NCI-H2107 treated with DMSO at 0.1 percent for 48 hours (cell line): ENCODE measurements at regions not wholly inside any gene's neighbourhood (a gene's known extent, or its start where the extent isn't known, plus 50 kb on each side); places are given as distances from the start of the nearest gene placed in this dataset.

Source experiments
- DNase-seq: peaks from one replicate; lab custom pipeline; 2025; ENCODE audit not compliant: unreplicated experiment; lab: John Stamatoyannopoulos, UW

DNA sequence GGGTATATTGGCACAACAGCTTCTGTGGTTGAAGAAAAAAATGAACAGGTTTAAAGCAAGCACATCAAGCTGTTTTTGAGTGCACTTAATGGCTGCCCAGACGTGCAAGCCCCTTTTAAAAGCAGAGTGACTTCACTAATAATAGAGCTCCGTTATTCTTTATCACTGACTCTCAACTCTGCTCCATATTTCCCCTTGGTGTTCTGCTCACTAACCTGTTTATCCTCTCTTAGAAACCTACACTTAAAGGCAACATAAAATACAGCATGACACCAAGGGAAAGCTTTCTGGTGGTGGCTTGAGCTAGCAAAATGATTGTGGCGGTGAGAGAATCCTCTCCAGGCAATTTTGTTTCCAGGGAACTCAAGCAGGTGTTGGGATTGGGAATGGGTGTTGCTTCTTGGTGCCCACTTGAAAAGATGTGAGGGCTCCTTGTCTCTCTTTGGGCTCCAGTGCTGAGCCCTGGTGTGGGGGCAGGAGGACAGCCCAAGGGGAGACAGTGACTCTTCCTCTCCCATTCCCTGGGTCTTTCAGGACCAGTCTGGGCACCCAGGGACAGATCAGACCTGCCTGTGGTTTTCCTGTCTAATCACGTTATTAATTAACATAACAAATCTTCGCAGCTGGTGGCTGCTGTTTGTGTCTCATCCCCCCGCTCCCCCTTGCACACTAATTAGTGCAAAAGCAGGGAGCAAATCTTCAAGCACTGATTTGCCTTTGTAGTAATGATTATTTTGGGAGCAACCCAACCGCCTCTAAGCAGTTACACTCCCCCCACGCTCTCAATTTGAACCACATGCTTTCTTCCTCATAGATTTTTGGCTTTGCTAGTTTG lies 289.4 kb upstream of the CXCR4 start:
- peak; percentile 34 for DNase-seq

DNA sequence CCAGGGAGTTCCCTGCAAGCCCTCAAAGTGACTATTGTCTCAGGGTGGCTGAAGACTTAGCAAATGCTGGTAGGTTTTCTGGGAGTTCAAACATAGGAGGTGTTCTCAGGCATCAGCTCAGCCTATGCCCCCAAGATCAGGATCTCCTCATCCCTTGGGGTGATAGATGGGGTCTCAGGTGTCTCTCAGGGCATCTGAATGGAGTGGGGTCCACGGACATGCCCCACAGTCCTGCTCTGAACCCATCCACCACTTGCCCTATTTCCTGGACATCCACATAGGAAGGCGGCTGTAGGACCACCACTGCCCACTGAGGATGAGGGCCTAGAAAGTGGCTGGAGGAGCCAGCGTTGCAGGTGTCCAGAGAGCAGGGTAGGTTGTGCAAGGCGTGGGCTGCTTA lies 287.0 kb upstream of the CXCR4 start:
- DNase-seq = no peak

DNA sequence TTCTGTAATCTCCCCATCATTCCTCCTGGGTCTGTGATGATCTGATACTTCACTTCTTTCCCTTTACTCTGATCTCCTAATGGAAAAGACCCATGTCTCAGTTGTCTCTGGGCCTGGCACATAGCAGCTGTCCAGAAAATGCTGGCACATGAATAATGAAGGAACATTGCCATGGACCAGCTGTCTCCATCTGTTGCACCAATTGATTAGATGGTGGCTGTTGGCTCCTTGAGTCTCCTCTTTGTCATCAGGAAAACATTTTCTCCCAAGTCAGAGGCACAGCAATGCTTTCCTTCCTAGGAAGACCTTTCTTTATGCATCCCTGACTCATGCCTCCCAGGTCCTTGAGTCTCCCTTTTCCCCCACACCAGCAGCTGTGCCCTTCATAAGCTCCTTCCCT lies 286.2 kb upstream of the CXCR4 start:
- no peak for DNase-seq

DNA sequence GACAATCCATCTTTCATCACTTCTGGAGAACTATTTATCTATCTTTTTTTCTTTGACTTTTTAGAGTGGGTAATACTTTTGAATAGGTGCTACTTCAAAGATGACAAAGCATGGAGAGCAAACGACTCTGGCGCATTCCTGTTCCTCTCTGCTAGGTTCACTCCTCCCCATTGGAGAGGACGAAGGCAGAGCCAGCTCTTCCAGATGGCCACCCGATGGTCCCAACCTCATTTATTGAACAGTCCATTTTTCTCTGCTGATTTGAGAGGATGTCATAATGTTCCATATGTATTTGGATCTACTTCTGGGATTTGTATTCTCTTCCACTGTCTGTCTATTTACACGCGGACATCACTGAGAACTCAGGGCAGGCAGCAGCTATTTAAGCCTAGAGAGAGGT lies 284.3 kb upstream of the CXCR4 start:
- no peak for DNase-seq

DNA sequence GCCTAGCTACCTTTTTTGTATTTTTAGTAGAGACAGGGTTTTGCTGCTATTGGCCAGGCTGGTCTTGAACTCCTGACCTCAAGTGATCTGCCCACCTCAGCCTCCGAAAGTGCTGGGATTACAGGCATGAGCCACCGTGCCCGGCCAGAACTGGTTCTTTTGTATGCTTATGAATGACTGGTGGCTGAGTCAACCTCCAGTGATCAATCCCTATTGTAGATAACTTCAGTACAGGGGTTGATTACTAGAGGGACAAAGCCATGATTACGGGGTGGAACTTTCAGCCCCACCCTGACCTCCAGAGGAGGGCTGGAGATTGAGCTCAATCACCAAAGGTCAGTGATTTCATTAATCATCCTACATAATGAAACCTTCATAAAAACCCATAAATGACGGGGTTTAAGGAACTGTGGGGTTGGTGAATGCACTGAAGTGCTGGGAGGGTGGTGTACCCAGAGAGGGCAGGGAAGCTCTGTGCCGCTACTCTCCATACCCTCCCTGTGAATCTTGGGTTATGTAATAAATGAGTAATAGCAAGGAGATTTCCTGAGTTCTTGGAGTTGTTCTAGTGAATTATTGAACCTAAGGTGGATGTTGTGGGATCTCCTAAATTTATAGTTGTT lies 281.8 kb upstream of the CXCR4 start:
- DNase-seq = no peak

DNA sequence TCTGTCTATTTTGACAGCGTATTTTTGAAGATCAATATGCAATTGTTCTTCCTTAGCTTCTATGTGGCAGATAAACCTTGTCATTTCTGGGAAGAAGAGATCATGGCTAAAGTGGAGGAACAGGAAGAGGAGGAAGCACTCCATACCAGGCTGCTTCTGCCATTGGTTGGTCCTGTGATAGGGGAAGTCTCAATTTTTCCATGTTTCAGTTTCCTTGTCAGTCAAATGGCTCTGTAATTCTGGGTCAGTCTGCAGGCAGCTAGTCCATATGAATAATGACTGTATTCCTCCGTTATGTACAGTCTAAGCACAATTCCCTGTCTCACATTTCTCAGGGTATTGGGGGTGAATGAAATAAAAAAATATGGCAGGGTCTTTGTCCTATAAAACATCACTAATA lies 277.6 kb upstream of the CXCR4 start:
- no peak for DNase-seq

DNA sequence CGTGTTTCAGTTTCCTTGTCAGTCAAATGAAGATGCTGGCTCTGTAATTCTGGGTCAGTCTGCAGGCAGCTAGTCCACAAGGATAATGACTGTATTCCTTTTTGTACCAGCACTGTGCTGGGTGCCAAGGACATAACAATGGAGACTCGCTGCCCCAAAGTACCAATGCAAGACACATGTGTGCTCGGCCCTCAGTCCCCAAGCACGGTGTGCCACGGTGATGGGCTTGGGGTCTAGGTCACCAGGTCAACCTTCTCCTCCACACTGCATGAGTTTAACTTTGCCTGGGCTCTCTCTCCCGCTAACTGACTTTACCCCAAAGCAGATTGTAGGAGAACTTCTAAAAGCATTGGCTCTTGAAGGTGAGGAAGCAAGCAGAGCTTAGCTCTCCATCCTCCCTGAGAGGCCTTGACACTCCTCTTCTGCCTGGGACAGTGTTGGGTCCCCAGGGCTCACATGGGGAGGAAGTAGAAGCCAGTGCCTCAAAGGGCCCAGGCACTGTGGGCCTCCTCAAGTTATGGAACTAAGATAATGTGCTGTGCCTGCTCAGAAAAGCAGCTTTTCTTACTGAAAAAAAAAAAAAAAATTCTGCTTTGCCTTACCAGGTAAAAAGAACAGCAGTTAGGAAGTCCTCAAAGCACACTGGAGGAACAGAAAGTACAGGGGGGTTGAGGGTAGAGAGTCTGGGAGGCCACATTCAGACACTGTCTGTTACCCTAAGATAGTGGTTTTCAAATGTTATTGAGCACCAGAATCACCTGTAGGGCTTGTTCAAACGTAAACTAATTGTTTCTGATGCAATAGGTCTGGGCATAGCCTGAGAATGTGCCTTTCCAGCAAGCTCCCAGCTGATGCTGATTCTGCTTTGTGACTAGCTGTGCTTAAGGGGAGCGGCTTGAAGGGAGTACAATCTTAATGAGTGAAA lies 276.4 kb upstream of the CXCR4 start:
- DNase-seq = peak; percentile 41

DNA sequence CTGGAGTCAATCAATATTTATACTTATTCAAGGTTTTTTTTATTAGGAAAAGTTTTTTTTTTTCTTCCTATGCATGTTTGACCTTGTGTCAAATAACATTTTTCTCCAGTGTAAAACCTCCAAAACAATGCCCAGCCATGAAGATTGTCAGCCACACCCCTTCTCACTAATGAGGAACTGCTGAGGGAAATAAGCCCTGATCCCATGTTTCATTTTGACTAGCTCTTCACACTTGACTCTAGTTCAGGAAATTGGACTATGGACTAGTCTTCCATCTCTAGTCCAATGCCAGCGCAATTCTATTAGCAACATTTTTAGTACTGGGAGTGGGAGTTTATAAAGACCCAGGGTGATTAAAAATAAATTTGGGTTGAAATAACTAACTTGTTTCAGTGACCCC lies 275.6 kb upstream of the CXCR4 start:
- no peak for DNase-seq

DNA sequence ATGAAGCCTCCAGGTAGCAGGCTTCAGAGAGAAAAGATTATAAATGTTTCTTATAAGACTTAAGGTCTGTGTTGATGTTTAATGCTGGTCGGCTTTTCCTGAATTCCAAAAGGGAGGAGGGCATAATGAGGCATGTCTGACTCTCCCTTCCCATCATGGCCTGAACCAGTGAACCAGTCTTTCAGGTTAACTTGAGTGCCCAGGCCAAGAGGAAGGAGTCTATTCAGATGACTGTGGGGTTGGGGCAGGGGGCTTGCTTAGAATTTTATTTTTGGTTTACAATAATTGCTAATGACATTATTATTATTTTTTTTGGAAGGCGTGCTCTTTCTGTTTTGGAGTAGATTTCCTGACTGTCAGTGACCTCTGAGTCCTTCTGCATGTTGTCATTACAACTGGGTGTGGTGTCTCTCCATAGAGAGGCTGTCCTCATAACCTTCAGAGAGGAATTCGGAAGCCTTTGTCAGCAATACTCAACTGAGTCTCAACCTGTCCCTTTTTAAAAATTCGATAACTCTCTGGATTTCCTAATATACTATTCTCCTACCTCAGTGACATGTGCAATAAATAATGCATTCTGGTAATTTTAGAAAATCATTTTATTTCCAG lies 275.1 kb upstream of the CXCR4 start:
- no peak for DNase-seq

DNA sequence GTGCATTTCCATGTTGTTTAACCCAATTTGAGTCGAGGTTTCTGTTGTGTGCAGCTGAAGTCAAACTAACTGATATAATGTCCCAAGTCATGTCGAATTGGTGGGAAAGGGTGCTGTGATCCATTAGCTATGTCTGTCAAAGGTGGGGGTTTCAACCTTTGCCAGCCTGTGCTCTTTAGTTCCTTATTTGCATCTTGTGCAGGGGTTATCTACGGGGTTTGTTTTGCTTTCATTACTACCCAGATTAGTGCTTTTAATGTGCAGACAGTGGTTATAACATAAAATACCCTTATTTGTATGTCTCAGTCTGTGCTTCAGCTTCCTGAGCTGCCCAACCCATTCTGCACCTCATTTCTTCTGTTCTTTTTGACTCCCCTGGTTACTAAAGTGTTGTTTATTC lies 271.9 kb upstream of the CXCR4 start:
- DNase-seq = no peak

DNA sequence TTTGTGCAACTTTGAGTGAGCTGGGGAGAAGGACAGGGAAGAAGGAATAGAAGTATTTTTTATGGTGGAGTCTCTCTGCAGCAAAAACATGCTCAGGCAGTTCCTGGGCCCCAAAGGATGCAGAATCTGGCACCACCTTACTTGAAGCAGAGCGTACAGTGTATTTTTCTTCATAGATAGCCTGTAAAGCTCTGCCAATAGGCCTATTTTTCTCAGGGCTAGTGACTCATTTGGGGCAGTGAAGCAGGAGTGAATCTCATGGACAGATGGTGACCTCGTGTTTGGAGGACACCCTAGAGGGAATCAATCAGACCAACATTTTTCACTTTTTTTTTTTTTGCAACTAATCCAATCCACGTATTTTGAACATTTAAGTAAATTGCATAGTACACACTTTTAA lies 268.1 kb upstream of the CXCR4 start:
- DNase-seq = no peak

DNA sequence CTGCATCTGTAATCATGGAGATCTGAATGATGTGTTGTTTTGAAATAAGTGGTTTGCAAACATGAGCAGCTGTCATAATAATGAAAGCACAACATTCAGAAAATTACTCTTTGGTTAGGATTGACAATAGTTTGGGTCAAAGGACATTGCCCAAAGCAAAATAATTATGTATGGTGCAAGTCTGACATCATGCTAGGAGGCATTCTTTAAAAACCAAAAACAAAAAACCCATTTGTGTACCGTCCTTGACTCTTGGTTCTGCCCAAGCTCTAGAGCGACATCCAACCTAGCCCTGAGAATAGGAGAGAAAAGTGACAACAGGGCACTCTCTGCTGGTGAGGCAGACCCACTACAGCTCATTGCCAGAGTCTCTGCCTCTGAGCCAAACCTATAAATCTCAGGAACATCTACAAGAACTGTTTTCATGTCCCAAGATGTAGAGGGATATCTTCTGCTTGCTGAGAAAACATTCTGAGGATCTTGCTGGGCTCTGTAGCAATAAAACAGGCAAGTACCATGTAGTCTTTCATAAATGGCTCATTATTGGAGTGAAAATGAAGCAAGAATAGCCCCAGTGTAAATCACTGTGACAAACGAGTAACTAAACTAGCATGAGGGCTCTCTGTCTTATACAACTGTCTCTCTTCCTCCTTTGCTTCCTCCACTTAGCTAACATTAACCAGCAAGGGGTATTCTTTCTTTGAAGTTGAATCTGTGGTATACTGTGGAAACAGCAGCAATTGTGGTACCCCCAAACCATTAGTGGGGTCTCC lies 266.8 kb upstream of the CXCR4 start:
- peak; percentile 62 for DNase-seq

DNA sequence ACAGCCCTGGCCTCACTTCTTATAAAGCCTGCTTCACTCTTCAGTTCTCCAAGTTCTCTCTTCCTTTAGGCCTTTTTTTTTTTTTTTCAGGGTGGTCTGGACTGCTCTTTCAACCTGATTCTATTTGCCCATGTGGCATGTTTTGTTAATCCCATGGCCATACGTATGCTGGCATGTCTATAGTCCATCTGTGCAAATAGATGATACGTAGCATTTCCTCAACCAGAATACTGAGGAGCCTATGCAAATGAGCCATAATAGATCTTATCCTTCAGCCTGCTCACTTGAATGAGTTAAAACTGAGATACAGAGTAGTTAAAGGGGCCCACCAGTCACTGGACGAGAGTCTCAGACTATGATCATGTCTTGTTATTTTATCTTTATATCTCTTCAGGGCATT lies 265.2 kb upstream of the CXCR4 start:
- DNase-seq = no peak

DNA sequence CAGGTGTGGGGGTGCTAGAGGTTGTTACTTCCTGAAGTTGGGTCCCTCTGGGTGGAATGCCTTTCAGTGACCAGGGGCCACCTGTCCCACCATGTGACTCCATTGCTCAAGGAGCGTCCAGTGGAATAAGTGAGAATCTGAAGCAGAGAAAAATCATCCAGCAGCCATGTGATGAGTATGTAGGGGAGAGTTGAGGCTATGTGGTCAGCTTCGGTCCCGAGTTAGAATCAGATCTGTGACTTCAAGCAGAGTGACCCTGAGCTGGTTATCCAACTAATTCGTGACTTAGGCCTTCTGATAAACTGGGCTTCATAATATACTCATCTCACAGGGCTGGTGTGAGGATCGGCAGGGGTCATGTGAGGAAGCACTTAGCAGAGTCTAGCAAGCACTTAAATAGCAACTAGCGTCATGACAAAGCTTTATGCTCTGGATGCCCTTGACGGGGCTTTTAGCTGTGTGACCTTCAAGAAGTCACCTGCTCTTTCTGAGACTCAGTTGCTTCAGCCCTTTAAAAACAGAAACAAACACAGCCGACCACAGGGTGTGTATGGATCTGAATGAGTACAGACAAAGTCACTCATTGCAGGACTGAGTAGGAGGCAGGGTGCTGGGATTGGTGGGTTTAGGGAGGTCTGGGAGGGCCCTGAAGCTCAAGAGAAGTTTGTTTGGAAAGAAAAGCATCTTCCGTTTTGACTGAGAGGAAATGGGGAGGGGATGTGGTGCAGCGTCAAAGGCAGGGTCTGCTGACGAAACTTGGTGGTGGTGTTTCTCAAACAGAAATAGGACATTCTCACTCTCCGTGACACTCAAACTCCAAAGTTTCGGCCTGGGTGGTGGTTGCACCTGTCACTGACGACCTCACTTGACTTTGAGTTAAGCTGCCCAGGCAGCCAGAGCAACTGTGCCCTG lies 264.0 kb upstream of the CXCR4 start:
- no peak for DNase-seq

DNA sequence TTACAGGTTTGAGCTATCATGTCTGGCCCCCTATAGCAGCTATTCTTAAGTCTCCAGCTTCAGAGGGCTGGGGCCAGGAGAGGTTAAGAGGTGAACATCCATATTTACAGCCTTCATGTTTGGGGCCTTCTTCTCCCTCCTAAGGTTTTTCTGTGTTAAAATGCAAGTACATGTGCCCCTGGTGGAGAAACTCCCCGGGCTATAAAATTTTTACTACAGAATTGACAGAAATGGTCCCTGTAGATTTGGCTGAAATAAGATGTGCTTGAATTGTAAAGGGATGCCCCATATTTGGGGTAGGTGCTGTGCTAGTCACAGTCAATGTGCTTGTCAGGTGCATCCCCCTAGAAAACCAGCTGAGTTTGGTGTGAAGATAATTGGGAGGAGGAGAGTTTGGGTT lies 263.3 kb upstream of the CXCR4 start:
- DNase-seq = no peak

DNA sequence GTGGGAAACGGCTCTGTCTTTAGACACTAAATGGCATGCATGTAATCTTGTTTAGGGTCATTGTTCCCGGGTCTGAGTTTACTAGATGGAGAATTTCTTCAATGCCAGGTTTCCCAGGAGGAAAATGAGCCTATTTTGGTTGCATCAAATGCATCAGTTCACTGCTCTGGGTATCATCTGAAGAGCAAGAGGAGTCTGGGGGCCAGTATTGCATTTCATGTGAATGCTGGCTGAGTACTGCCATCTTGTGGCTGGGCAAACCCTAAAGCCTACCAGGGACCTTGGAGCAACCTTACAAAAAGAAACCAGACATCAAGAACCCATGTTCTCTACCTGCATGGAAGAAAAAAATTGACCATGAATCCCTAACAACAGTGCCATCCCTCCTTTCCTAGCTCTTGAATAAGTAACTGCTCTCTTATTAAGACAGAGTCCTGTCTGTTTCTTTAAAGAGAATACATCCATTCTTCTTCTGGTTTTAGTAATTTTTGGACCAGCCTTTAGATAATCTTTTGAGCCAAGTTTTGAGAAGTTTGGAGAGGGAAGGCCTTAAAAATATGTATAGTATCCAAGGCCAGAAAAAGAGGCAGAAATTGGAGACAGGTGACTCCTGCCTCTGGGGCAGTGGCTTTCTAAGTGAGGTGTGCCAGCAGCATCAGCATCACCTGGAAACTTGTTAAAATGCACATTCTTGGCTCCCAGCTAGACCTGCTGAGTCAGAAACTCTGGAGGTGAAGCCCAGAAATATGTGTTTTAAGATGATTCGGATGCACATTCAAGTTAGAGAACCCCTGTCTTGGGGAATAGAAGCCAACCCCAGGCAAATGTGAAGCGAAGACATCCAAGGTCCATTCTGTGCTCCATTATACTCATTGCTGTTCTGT lies 261.0 kb upstream of the CXCR4 start:
- peak; percentile 77 for DNase-seq

DNA sequence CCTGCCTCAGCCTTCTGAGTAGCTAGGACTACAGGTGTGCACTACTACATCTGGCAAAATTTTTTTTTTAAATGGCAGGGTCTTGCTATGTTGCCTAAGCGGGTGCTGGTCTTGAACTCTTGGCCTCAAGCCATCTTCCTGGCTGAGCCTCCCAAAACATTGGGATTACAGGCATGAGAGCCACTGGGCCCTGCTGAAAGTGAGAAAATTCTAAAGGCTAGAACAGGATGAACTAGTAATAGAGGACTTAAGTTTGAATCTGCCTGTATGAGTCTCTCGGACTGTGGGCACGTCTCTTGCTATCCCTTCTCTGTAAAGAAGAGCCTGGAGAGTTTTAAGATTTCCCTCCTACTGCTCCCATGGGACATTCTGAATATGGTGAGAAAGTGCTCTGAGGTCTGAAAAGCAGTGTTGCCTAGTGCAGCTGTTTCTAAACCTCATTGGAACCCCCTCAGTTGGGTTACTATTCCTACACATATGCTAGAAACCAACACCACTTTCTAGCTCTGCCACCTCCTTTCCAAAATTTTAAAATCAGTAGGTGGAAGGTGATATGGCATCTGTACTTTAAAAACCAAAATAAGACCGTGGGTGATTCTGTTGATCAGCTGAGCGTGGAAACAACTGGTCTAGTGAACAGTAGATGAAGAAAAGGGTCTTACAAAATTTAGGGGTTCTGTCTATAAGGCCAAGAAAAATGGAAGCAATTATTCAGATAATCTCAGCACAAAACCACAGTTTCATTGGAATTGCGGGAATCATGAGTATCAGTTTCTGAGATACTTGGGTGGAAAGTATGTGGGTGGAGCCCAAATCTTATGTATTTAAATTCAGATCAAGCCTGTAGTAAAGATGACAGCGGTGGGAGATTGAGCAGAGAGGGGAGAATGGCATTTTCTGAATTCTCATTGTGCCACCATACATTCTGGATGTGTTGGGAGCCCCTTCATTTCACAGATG lies 259.8 kb upstream of the CXCR4 start:
- DNase-seq = no peak
